ENCODE measurements at regions not wholly inside any gene's neighbourhood (a gene's known extent, or its start where the extent isn't known, plus 50 kb on each side); places are given as distances from the start of the nearest gene placed in this dataset.

GRCh38 chr1:239560921-239561320 lies 174.6 kb downstream of the CHRM3 start:
- Histone ChIP-seq H3K27ac (ENCODE audit: low read length) (no peak overlapping the region), H3K27me3 (ENCODE audit: low read depth, low read length) (no peaks in the 10 kb centered on the region), H3K4me1 (ENCODE audit: low read length) (0 out of 2 replicates have a peak, but pooled peaks cover 7% of the 10 kb centered on the region), H3K9ac (ENCODE audit: low read length) (no peak overlapping the region), H2AFZ (ENCODE audit: low read depth, low read length) (no peak overlapping the region), H3K4me3 (ENCODE audit: low read length) (no peak overlapping the region), H3K36me3 (replicated peaks; ENCODE audit: low read depth, low read length) (no peaks in the 10 kb centered on the region), H4K20me1 (ENCODE audit: insufficient read depth, low read length) (no peaks in the 10 kb centered on the region), H3K4me2 (ENCODE audit: low read length) (no peak overlapping the region), H3K79me2 (ENCODE audit: low read length) (no peaks in the 10 kb centered on the region), H3K9me3 (ENCODE audit: insufficient read depth, low read length) (no peaks in the 10 kb centered on the region)
- TF ChIP-seq CTCF (IDR thresholded peaks at IDR 0.05; ENCODE audit: low read depth, low read length), result no peak
- no peak for TF ChIP-seq EZH2phosphoT487 (IDR thresholded peaks at IDR 0.05; ENCODE audit: low read depth)

- no peaks in the 10 kb centered on the region for H3K36me3 ChIP-seq (replicated peaks; ENCODE audit: low read depth, low read length)
- TF ChIP-seq CTCF (IDR thresholded peaks at IDR 0.05; ENCODE audit: low read depth, low read length), result no peak
- no peak for TF ChIP-seq EZH2phosphoT487 (IDR thresholded peaks at IDR 0.05; ENCODE audit: low read depth)
- H3K79me2 ChIP-seq (ENCODE audit: low read length), result no peaks in the 10 kb centered on the region
- no peak overlapping the region for H2AFZ ChIP-seq (ENCODE audit: low read depth, low read length)
- H3K4me1 ChIP-seq (ENCODE audit: low read length), result 0 out of 2 replicates have a peak, but pooled peaks cover 7% of the 10 kb centered on the region
- H3K4me2 ChIP-seq (ENCODE audit: low read length), result no peak overlapping the region
- no peaks in the 10 kb centered on the region for H3K27me3 ChIP-seq (ENCODE audit: low read depth, low read length)
- no peaks in the 10 kb centered on the region for H4K20me1 ChIP-seq (ENCODE audit: insufficient read depth, low read length)
- H3K27ac ChIP-seq (ENCODE audit: low read length), result no peak overlapping the region
- H3K4me3 ChIP-seq (ENCODE audit: low read length), result no peak overlapping the region
- no peak overlapping the region for H3K9ac ChIP-seq (ENCODE audit: low read length)
- no peaks in the 10 kb centered on the region for H3K9me3 ChIP-seq (ENCODE audit: insufficient read depth, low read length)
Observed at GRCh38 chr1:239562095-239562494, 175.7 kb downstream of the CHRM3 start.

DNA sequence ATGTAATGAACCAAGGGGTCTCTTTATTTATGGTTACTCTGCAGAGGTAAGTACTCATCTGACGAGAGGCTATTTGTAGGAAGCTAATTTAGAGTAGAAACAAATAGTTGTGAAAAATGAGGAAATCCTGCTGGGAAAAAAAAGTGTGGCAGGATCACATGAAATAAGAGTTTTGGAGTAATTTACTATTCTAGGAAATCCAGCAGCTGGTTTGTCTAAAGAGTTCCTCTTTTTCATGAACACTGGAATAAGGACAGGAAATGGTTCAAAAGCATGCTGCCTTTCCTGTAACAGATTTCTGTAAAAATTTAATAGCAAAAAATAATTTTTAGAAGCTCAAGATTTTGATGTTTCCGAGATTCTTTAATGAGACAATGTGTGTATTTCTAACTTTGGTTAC lies 177.3 kb downstream of the CHRM3 start:
- H3K9ac ChIP-seq (ENCODE audit: low read length), result no peak overlapping the region
- H3K79me2 ChIP-seq (ENCODE audit: low read length), result no peaks in the 10 kb centered on the region
- H3K27ac ChIP-seq (ENCODE audit: low read length), result no peak overlapping the region
- no peak for TF ChIP-seq EZH2phosphoT487 (IDR thresholded peaks at IDR 0.05; ENCODE audit: low read depth)
- no peak for TF ChIP-seq CTCF (IDR thresholded peaks at IDR 0.05; ENCODE audit: low read depth, low read length)
- H3K4me2 ChIP-seq (ENCODE audit: low read length), result no peak overlapping the region
- H3K36me3 ChIP-seq (replicated peaks; ENCODE audit: low read depth, low read length), result no peaks in the 10 kb centered on the region
- no peaks in the 10 kb centered on the region for H4K20me1 ChIP-seq (ENCODE audit: insufficient read depth, low read length)
- no peak overlapping the region for H2AFZ ChIP-seq (ENCODE audit: low read depth, low read length)
- H3K4me1 ChIP-seq (ENCODE audit: low read length), result 0 out of 2 replicates have a peak, but pooled peaks cover 7% of the 10 kb centered on the region
- H3K27me3 ChIP-seq (ENCODE audit: low read depth, low read length), result no peaks in the 10 kb centered on the region
- no peak overlapping the region for H3K4me3 ChIP-seq (ENCODE audit: low read length)
- no peaks in the 10 kb centered on the region for H3K9me3 ChIP-seq (ENCODE audit: insufficient read depth, low read length)

GRCh38 chr1:239566074-239566473 lies 179.7 kb downstream of the CHRM3 start:
- Histone ChIP-seq H2AFZ (ENCODE audit: low read depth, low read length) (no peak overlapping the region), H3K79me2 (ENCODE audit: low read length) (no peaks in the 10 kb centered on the region), H3K27ac (ENCODE audit: low read length) (no peak overlapping the region), H3K4me3 (ENCODE audit: low read length) (no peak overlapping the region), H4K20me1 (ENCODE audit: insufficient read depth, low read length) (no peaks in the 10 kb centered on the region), H3K36me3 (replicated peaks; ENCODE audit: low read depth, low read length) (no peaks in the 10 kb centered on the region), H3K9me3 (ENCODE audit: insufficient read depth, low read length) (no peaks in the 10 kb centered on the region), H3K9ac (ENCODE audit: low read length) (no peak overlapping the region), H3K4me1 (ENCODE audit: low read length) (no peaks in the 10 kb centered on the region), H3K27me3 (ENCODE audit: low read depth, low read length) (no peaks in the 10 kb centered on the region), H3K4me2 (ENCODE audit: low read length) (no peak overlapping the region)
- no peak for TF ChIP-seq CTCF (IDR thresholded peaks at IDR 0.05; ENCODE audit: low read depth, low read length)
- no peak for TF ChIP-seq EZH2phosphoT487 (IDR thresholded peaks at IDR 0.05; ENCODE audit: low read depth)
